Ovary (tissue), 3 donors: ENCODE measurements at regions not wholly inside any gene's neighbourhood (a gene's known extent, or its start where the extent isn't known, plus 50 kb on each side); places are given as distances from the start of the nearest gene placed in this dataset.

Experiments
- CTCF ChIP-seq, 3 donors: fragments of 450-650 bp in 2 of 3; fragments of 200-600 bp in 1 of 3; IDR thresholded peaks; one replicate each; pipeline versions ENCODE4 v1.5.1 to v1.8.0; 2016 to 2022; ENCODE audit warnings: antibody characterized with exemption in 3 of 3, mild to moderate bottlenecking in 1 of 3
- EP300 ChIP-seq: sonication (generic); formaldehyde crosslinking; IDR thresholded peaks from one replicate; pipeline ENCODE4 v1.6.1; 2017; ENCODE audit warnings: antibody characterized with exemption
- POLR2A ChIP-seq: fragments of 450-650 bp; IDR thresholded peaks from one replicate; pipeline ENCODE4 v1.6.1; 2017; ENCODE audit warnings: antibody characterized with exemption, mild to moderate bottlenecking, moderate library complexity
- donor health status: DM: no; HTN: no; CAD: no.

DNA sequence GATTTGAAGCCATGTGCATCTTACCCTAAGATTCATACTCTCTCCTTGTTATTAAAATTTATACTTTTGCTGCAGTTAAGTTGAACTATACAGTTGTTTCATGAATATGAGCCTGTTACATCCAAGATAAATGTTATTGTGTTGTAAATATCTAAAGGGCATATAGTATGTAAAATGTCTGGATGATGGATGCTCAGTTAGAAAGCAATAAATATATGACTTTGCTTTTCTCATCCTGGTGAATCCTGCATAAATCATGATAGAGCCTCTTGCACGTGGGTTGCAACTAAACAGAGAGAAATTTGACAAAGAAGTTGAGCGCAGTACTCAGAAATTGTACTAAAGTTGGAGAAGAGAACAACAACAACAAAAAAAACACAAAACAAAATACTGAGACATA, 99.5 kb downstream of the PRDM9 start:
- TF ChIP-seq CTCF (IDR thresholded peaks at IDR 0.05) (no peak), EP300 (no peak), POLR2A (no peak)
